ENCODE measurements at regions not wholly inside any gene's neighbourhood (a gene's known extent, or its start where the extent isn't known, plus 50 kb on each side); places are given as distances from the start of the nearest gene placed in this dataset.

DNA sequence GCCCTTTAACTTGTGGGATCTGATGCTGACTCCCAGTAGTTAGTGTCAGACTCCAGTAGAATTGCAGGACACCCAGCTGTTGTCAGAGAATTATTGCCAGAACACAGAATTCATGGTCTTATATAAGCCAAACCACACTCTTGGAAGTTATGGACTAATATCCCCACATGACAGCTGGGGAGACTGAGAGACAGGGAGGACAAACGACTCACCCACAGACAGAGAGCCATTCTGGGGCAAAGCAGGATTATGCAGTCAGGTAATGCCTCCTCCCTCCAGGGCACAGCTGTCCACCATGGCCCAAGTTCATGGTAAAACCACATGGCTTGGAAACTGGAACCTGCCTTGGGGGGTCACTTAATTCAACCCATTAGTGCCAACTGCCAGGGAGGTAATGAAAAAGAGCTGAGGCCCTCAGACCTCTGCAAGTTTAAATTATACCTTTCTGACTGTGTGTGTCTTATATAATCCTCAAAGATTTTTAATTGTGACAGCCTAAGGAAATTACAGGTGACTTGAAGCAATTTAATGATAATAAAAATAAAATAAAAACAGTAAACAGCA is 299.5 kb downstream of the BUD13 start:
- Histone ChIP-seq H3K27me3 (no peaks in the 10 kb centered on the region), H3K36me3 (no peaks in the 10 kb centered on the region), H3K4me3 (no peak overlapping the region), H3K4me1 (peaks cover 0 to 17% (median 0%) of the 10 kb centered on the region in 3 donors), H3K9me3 (no peaks in the 10 kb centered on the region), H3K27ac (peak overlapping the region in 1 of 4 donors; percentile 29)
- ATAC-seq = no peak
- WGBS, 2 donors (ENCODE audit: low coverage in 1 of 2) = 43% methylated on average over 1 of the region's 1 CpG; no CpG with 5 or more reads in 1 of the 2 donors
- TF ChIP-seq POLR2AphosphoS5 (IDR thresholded peaks at IDR 0.05) = no peak
- no peak for TF ChIP-seq POLR2A (IDR thresholded peaks at IDR 0.05)
- TF ChIP-seq, protein P1, sequence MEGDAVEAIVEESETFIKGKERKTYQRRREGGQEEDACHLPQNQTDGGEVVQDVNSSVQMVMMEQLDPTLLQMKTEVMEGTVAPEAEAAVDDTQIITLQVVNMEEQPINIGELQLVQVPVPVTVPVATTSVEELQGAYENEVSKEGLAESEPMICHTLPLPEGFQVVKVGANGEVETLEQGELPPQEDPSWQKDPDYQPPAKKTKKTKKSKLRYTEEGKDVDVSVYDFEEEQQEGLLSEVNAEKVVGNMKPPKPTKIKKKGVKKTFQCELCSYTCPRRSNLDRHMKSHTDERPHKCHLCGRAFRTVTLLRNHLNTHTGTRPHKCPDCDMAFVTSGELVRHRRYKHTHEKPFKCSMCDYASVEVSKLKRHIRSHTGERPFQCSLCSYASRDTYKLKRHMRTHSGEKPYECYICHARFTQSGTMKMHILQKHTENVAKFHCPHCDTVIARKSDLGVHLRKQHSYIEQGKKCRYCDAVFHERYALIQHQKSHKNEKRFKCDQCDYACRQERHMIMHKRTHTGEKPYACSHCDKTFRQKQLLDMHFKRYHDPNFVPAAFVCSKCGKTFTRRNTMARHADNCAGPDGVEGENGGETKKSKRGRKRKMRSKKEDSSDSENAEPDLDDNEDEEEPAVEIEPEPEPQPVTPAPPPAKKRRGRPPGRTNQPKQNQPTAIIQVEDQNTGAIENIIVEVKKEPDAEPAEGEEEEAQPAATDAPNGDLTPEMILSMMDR (IDR thresholded peaks at IDR 0.05) = no peak
- TF ChIP-seq EP300 (IDR thresholded peaks at IDR 0.05) = no peak

DNA sequence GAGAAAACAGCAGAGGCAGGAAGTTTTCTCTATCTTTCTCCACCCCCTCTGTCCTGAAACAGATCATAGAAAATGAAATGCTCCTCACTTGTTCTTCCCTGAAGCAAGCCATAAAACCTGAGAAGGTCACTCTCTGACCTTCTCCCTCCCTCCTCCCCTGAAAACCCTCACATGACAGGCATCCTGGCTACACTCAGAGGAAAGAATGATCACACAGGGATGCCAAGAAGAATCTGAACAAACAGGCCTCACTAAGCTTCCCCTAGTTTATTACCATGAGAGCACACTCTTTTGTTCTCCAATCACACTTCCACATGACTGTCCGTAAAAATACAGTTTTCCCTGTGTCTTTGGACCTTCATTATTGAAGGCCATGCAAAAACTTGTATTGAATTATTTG is 300.1 kb downstream of the BUD13 start:
- Histone ChIP-seq H3K9me3 (no peaks in the 10 kb centered on the region), H3K4me3 (no peak overlapping the region), H3K27ac (peak overlapping the region in 2 of 4 donors; percentile 1 to 29), H3K36me3 (no peaks in the 10 kb centered on the region), H3K27me3 (no peaks in the 10 kb centered on the region), H3K4me1 (peaks cover 0 to 17% (median 0%) of the 10 kb centered on the region in 3 donors)
- no peak for TF ChIP-seq POLR2AphosphoS5 (IDR thresholded peaks at IDR 0.05)
- TF ChIP-seq, protein P1 (IDR thresholded peaks at IDR 0.05) = no peak
- TF ChIP-seq EP300 (IDR thresholded peaks at IDR 0.05) = no peak
- TF ChIP-seq POLR2A (IDR thresholded peaks at IDR 0.05) = no peak
- ATAC-seq = no peak
- 58 to 85% methylated on average over 1 of the region's 1 CpG for WGBS, 2 donors (ENCODE audit: low coverage in 1 of 2)

DNA sequence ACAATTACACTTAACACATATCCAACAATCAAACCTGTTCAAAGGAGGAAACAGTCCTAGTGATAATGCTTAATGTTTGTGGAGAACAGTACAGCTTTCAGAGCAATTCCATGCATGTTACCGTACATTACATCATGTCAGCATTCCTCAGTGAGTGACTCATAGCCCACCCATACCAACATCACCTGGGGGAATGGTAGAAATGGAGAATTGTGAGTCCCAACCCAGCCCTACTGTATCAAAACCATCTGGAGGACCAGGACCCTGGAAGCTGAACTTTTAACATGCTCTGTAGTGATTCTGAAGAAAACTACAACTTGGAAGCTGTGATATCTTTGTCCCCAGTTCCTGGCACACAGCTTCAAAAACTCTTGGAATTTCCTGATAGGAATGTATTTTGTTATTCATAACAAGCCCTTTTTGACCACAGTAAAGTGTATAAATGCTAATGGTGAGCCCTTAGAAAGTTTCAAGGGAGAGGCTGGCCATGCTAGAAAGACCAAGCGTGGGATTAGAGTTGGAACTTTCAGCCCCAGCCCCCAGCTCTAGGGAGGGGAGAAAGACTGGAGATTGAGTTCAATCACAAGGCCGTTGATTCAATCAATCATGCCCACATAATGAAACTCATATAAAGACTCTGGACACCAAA is 301.1 kb downstream of the BUD13 start:
- Histone ChIP-seq H3K4me1 (peaks cover 0 to 17% (median 0%) of the 10 kb centered on the region in 3 donors), H3K27ac (no peak overlapping the region), H3K4me3 (no peak overlapping the region), H3K36me3 (no peaks in the 10 kb centered on the region), H3K27me3 (peaks cover 5% of the 10 kb centered on the region), H3K9me3 (no peaks in the 10 kb centered on the region)
- WGBS, 2 donors (ENCODE audit: low coverage in 1 of 2) = 29 to 79% methylated on average over 1 to 3 of the region's 3 CpGs
- ATAC-seq = no peak
- TF ChIP-seq, protein P1 (IDR thresholded peaks at IDR 0.05) = no peak

DNA sequence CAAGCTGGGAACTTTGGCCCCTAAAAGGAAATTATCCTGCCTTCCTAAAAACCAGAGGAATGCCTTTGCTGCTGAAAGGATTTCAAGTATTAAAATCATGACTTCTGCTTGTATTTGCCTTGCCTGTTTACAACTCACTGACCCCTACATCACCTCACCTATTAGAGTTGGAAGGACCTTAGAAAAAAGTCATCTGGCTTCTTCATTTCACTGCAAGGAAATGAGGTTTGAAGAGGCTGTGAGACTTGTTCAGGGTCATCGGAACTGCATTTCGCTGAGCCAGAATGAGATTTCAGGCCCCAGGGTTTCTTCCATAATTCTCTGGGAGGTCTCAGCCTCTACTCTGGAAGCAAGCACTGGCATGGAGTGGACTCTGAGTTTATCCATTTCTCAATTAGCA is 304.1 kb downstream of the BUD13 start:
- ATAC-seq = no peak
- peaks cover 0 to 16% (median 0%) of the 10 kb centered on the region in 3 donors for H3K4me1 ChIP-seq
- H3K36me3 ChIP-seq = no peaks in the 10 kb centered on the region
- H3K4me3 ChIP-seq = no peak overlapping the region
- H3K9me3 ChIP-seq = no peaks in the 10 kb centered on the region
- H3K27ac ChIP-seq = no peak overlapping the region
- TF ChIP-seq POLR2AphosphoS5 (IDR thresholded peaks at IDR 0.05) (no peak), POLR2A (IDR thresholded peaks at IDR 0.05) (no peak)
- TF ChIP-seq, protein P1 (IDR thresholded peaks at IDR 0.05) = no peak
- 0% methylated on average over 1 of the region's 2 CpGs; no CpG with 5 or more reads in 1 of the 2 donors for WGBS, 2 donors (ENCODE audit: low coverage in 1 of 2)
- peaks cover 5% of the 10 kb centered on the region for H3K27me3 ChIP-seq

DNA sequence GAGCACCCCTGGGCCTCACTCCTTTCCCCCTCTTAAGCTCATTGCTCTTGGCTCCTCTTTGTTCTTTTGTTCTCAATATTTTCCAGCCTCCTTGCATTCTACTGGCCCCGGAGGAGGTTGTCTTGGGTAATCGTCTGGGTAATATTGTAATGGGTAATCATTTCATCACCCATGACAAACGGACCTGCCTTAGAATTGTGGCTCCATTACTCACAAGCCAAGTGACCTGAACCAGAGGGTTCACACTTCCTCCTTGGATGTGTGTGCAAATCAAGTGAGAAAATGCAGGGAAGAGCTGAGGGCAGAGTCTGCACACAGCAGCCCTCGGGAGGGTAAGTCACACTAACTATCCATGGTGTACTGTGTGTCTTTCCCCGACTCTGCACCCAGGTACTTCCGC is 305.0 kb downstream of the BUD13 start:
- WGBS, 2 donors (ENCODE audit: low coverage in 1 of 2) = 81 to 83% methylated on average over 1 to 4 of the region's 6 CpGs
- no peak overlapping the region for H3K27ac ChIP-seq
- H3K36me3 ChIP-seq = no peaks in the 10 kb centered on the region
- no peaks in the 10 kb centered on the region for H3K9me3 ChIP-seq
- no peak for TF ChIP-seq POLR2A (IDR thresholded peaks at IDR 0.05)
- TF ChIP-seq, protein P1 (IDR thresholded peaks at IDR 0.05) = no peak
- TF ChIP-seq POLR2AphosphoS5 (IDR thresholded peaks at IDR 0.05) = no peak
- no peak for TF ChIP-seq EP300 (IDR thresholded peaks at IDR 0.05)
- no peak for ATAC-seq
- peaks cover 0 to 7% (median 0%) of the 10 kb centered on the region in 3 donors for H3K4me1 ChIP-seq
- no peak overlapping the region for H3K4me3 ChIP-seq
- H3K27me3 ChIP-seq = peaks cover 5% of the 10 kb centered on the region

All from gastroesophageal sphincter (tissue), 4 donors.